HG03520 (cell line): ENCODE measurements at regions not wholly inside any gene's neighbourhood (a gene's known extent, or its start where the extent isn't known, plus 50 kb on each side); places are given as distances from the start of the nearest gene placed in this dataset.
"Not testable (repeated sequence)": the region's sequence is repeated elsewhere in the genome, so short reads cannot be mapped to it uniquely, and the experiment has no call there.

ENCODE experiments used
- ATAC-seq: cut with Tn5 transposase; IDR thresholded peaks from one replicate; pipeline ENCODE4 v1.9.1; 2021; ENCODE audit warnings: mild to moderate bottlenecking, moderate library complexity; ENCODE audit not compliant: unreplicated experiment

- ATAC-seq: no peak
These were observed 92.1 kb upstream of the FGFR2 start for GRCh38 chr10:121690152-121690848.

GRCh38 chr10:121687095-121687813 is 89.0 kb upstream of the FGFR2 start:
- no peak for ATAC-seq

- no peak for ATAC-seq
These were observed 86.0 kb upstream of the FGFR2 start for GRCh38 chr10:121684276-121684675.

- ATAC-seq: no peak
These were observed 85.6 kb upstream of the FGFR2 start for GRCh38 chr10:121683816-121684215.

- no peak for ATAC-seq
These were observed 85.1 kb upstream of the FGFR2 start for GRCh38 chr10:121683366-121683765.

- ATAC-seq: no peak
These were observed 83.9 kb upstream of the FGFR2 start for GRCh38 chr10:121681997-121682687.

- no peak for ATAC-seq
These were observed 82.8 kb upstream of the FGFR2 start for GRCh38 chr10:121680879-121681655.

GRCh38 chr10:121679916-121680315 is 81.7 kb upstream of the FGFR2 start:
- ATAC-seq: no peak

- peak; percentile 81 for ATAC-seq
These were observed 80.5 kb upstream of the FGFR2 start for GRCh38 chr10:121678631-121679174.

GRCh38 chr10:121677880-121678279 is 79.6 kb upstream of the FGFR2 start:
- ATAC-seq: no peak

- ATAC-seq: no peak
These were observed 77.1 kb upstream of the FGFR2 start for GRCh38 chr10:121675344-121675743.

- no peak for ATAC-seq
These were observed 76.6 kb upstream of the FGFR2 start for GRCh38 chr10:121674885-121675284.

- no peak for ATAC-seq
These were observed 74.5 kb upstream of the FGFR2 start for GRCh38 chr10:121672733-121673132.

GRCh38 chr10:121669840-121670239 is 71.6 kb upstream of the FGFR2 start:
- ATAC-seq: not testable (repeated sequence)

GRCh38 chr10:121669028-121669374 is 70.8 kb upstream of the FGFR2 start:
- ATAC-seq: no peak

GRCh38 chr10:121668314-121669027 is 70.2 kb upstream of the FGFR2 start:
- ATAC-seq: no peak

- ATAC-seq: no peak
These were observed 69.7 kb upstream of the FGFR2 start for GRCh38 chr10:121667948-121668313.

GRCh38 chr10:121665809-121666208 is 67.6 kb upstream of the FGFR2 start:
- ATAC-seq: no peak

GRCh38 chr10:121664671-121665070 is 66.4 kb upstream of the FGFR2 start:
- no peak for ATAC-seq
